Non-pigmented ciliary epithelial cell (primary cell): ENCODE measurements at regions not wholly inside any gene's neighbourhood (a gene's known extent, or its start where the extent isn't known, plus 50 kb on each side); places are given as distances from the start of the nearest gene placed in this dataset.
"Not testable (repeated sequence)": the region's sequence is repeated elsewhere in the genome, so short reads cannot be mapped to it uniquely, and the experiment has no call there.

Experiments used
- DNase-seq: peaks from one replicate; pipeline ENCODE4 v3.0.0-alpha.2; 2010; ENCODE audit warnings: low read depth

GRCh38 chr2:240240017-240240734 is 99.7 kb upstream of the OTOS start:
- no peak for DNase-seq

- DNase-seq: no peak
Measured at GRCh38 chr2:240240781-240241180, 100.3 kb upstream of the OTOS start.

GRCh38 chr2:240241572-240241971 is 101.1 kb upstream of the OTOS start:
- no peak for DNase-seq

- not testable (repeated sequence) for DNase-seq
Measured at GRCh38 chr2:240243049-240243448, 102.6 kb upstream of the OTOS start.

GRCh38 chr2:240244543-240244942 is 104.1 kb upstream of the OTOS start:
- no peak for DNase-seq

GRCh38 chr2:240245184-240245583 is 104.7 kb upstream of the OTOS start:
- no peak for DNase-seq

- no peak for DNase-seq
Measured at GRCh38 chr2:240245706-240246105, 105.2 kb upstream of the OTOS start.

- no peak for DNase-seq
Measured at GRCh38 chr2:240246173-240246820, 105.8 kb upstream of the OTOS start.

- DNase-seq: no peak
Measured at GRCh38 chr2:240247241-240247867, 106.9 kb upstream of the OTOS start.

- no peak for DNase-seq
Measured at GRCh38 chr2:240247868-240248720, 107.6 kb upstream of the OTOS start.

- no peak for DNase-seq
Measured at GRCh38 chr2:240248721-240249422, 108.4 kb upstream of the OTOS start.

GRCh38 chr2:240249423-240250149 is 109.1 kb upstream of the OTOS start:
- no peak for DNase-seq

GRCh38 chr2:240250150-240250984 is 109.9 kb upstream of the OTOS start:
- no peak for DNase-seq

GRCh38 chr2:240250985-240251847 is 110.8 kb upstream of the OTOS start:
- DNase-seq: peak; percentile 57

- no peak for DNase-seq
Measured at GRCh38 chr2:240251848-240252190, 111.4 kb upstream of the OTOS start.

GRCh38 chr2:240252191-240252871 is 111.9 kb upstream of the OTOS start:
- DNase-seq: no peak

- no peak for DNase-seq
Measured at GRCh38 chr2:240252872-240253511, 112.5 kb upstream of the OTOS start.

GRCh38 chr2:240253583-240254145 is 113.2 kb upstream of the OTOS start:
- no peak for DNase-seq
